Thymus (tissue), 11 donors: ENCODE measurements at regions not wholly inside any gene's neighbourhood (a gene's known extent, or its start where the extent isn't known, plus 50 kb on each side); places are given as distances from the start of the nearest gene placed in this dataset.
"Not testable (repeated sequence)": the region's sequence is repeated elsewhere in the genome, so short reads cannot be mapped to it uniquely, and the experiment has no call there.

Experiments
- DNase-seq, 9 donors: peaks; one replicate each; pipeline ENCODE4 v3.0.0-alpha.2; 2013; ENCODE audit warnings: low spot score in 9 of 9, low read depth in 6 of 9, missing footprints in 1 of 9
- H3K27ac ChIP-seq, 2 donors: one replicate each; pipeline ENCODE4 v1.5.1; 2013; ENCODE audit warnings: control low read depth in 1 of 2, low read depth in 1 of 2, low read length in 1 of 2, mild to moderate bottlenecking in 1 of 2, moderate library complexity in 1 of 2
- H3K27me3 ChIP-seq, 2 donors: one replicate each; pipeline ENCODE4 v1.5.1; 2013; ENCODE audit warnings: low read length in 1 of 2; ENCODE audit not compliant: control insufficient read depth in 2 of 2, insufficient read depth in 1 of 2
- H3K36me3 ChIP-seq, 2 donors: one replicate each; pipeline ENCODE4 v1.5.1; 2013; ENCODE audit warnings: low read length in 1 of 2, mild to moderate bottlenecking in 1 of 2, moderate library complexity in 1 of 2; ENCODE audit not compliant: control insufficient read depth in 2 of 2, insufficient read depth in 2 of 2
- H3K4me1 ChIP-seq, 2 donors: one replicate each; pipeline ENCODE4 v1.5.1; 2013; ENCODE audit warnings: low read length in 2 of 2; ENCODE audit not compliant: control insufficient read depth in 2 of 2, insufficient read depth in 2 of 2
- H3K4me3 ChIP-seq, 2 donors: one replicate each; pipeline ENCODE4 v1.5.1; 2013; ENCODE audit warnings: low read length in 2 of 2, control low read depth in 1 of 2, mild to moderate bottlenecking in 1 of 2
- H3K9me3 ChIP-seq, 2 donors: one replicate each; pipeline ENCODE4 v1.5.1; 2013; ENCODE audit warnings: low read length in 1 of 2, mild to moderate bottlenecking in 1 of 2; ENCODE audit not compliant: control insufficient read depth in 2 of 2, insufficient read depth in 1 of 2
- WGBS: extraction: QIAGEN DNeasy Blood & Tissue Kit; methylation state at CpG from one replicate; pipeline ENCODE4 v1.1.7; 2013; 5-methylcytosine and 5-hydroxymethylcytosine counted together
- donor health status: healthy.

DNA sequence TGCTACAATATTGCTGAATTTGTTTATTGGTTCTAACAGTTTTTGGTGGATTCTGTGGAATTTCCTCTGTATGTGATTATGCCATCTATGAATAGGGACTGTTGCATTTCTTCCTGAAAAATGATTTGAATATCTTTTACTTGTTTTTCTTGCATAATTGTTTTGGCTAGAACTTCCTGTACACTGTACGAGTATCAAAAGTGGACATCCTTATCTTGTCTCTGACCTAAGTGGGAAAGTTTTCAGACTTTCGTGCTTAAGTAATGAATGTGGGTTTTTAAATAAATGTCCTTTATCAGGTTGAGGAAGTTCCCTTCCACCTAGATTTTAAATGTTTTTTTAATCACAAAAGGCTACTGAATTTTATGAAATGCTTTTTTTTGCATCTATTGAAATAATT, 203.8 kb upstream of the ATP10A start:
- DNase-seq: no peak
- H3K27ac ChIP-seq: no peak overlapping the region
- 75% methylated on average over 2 of the region's 2 CpGs for WGBS
- no peaks in the 10 kb centered on the region for H3K36me3 ChIP-seq
- H3K4me3 ChIP-seq: no peak overlapping the region
- H3K9me3 ChIP-seq: no peaks in the 10 kb centered on the region
- H3K4me1 ChIP-seq: no peaks in the 10 kb centered on the region
- H3K27me3 ChIP-seq: no peaks in the 10 kb centered on the region

DNA sequence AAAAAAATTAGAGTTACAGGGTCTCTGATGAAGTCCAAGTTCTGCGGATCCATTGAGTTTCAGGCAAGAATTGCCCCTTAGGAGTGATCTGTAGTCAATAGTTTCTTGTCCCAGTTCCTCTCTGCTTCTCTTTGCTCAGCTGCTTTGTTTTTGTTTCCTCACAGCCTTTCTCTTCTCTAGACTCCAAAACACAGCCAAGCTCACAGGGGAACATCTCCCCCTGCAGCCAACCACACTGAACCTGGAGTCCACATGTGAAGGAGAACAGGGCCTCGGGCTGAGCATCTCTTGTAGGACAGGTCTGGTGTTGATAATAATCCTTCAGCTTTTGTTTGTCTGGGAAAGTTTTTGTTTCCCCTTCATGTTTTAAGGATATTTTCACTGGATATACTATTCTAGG, 202.6 kb upstream of the ATP10A start:
- Histone ChIP-seq H3K9me3 (no peaks in the 10 kb centered on the region), H3K27me3 (no peaks in the 10 kb centered on the region), H3K4me3 (no peak overlapping the region), H3K27ac (no peak overlapping the region), H3K36me3 (no peaks in the 10 kb centered on the region), H3K4me1 (no peaks in the 10 kb centered on the region)
- DNase-seq: no peak
- 86% methylated on average over 2 of the region's 2 CpGs for WGBS

DNA sequence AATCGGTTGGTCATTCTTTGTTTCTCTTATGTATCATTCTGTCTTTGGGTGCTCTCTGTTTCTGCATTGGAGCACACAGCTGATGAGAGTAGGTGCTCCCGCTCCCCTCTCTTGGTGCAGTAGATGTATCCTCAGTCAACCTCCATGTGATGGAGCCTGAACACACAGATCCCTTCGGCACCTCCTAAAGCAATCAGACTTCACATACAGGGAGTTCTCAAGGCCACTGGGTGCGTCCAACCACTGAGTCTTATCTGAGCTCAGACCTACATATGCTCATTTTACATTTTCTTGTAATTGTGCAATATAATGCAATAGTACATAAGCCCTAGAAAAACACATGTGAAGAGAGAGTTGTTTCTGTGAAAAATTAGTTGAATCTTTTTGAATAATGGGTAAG, 198.1 kb upstream of the ATP10A start:
- no peak overlapping the region for H3K27ac ChIP-seq
- 91% methylated on average over 4 of the region's 4 CpGs for WGBS

DNA sequence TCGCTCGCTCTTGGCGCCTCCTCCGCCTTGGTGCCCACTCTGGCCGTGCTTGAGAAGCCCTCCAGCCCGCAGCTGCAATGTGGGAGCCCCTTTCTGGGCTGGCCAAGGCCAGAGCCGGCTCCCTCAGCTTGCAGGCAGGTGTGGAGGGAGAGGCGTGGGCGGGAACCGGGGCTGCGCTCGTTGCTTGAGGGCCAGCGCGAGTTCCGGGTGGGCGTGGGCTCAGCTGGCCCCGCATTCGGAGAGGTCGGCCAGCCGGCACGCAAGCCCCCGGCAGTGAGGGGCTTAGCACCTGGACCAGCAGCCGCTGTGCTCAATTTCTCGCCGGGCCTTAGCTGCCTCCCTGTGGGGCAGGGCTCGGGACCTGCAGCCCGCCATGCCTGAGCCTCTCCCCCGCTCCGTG, 193.6 kb upstream of the ATP10A start:
- H3K36me3 ChIP-seq, H3K4me1 ChIP-seq, H3K27ac ChIP-seq, H3K9me3 ChIP-seq, H3K27me3 ChIP-seq, DNase-seq, H3K4me3 ChIP-seq: not testable (repeated sequence)
- 94% methylated on average over 29 of the region's 29 CpGs for WGBS

More for the DNA sequence above, 198.1 kb upstream of the ATP10A start:
- Histone ChIP-seq H3K4me1 (no peaks in the 10 kb centered on the region), H3K27me3 (no peaks in the 10 kb centered on the region), H3K4me3 (no peak overlapping the region), H3K36me3 (no peaks in the 10 kb centered on the region), H3K9me3 (no peaks in the 10 kb centered on the region)
- no peak for DNase-seq

DNA sequence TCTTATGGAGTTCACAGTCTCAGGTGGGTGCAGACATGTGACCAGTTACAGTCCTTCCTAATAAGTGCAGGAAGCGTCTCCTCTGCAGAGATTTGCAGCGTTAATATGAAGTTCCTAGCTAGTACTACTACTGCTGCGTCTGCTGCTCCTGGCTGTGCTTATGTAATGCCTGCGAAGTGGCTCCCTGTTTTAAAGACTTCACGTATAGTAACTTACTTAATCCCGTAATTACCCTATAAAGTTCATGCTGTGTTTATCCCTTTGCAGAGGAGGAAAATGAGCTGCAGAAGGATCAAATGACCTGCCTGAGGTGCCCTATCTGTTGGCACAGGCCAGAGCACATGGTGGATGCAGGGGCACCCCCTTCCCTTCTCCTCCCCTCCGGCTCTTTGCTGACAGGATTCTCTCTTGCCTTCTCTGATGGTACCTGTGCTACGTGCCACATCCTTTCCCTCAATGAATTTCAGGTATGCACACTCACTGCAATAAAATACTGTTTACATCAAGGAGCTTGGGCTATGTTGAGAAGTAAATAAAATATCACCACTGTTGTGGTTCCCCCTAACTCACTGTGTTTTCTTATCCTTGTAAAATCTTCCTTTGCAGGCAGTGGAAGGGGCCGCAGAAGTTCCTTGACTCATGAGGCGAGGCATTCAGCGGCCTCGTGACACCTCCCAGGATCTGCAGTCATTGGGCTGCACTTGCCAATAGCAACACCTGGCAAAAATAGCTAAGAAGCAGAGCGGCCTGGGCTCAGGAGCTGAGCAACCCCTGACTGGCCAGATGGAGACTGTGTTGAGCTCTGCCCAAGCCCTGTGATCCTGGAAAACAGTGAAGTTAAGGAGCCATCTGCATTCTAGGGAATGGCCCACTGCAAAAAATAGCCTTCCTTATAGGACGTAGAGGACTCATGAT, 188.9 kb upstream of the ATP10A start:
- DNase-seq: no peak
- no peaks in the 10 kb centered on the region for H3K9me3 ChIP-seq
- no peak overlapping the region for H3K4me3 ChIP-seq
- no peaks in the 10 kb centered on the region for H3K4me1 ChIP-seq
- H3K27ac ChIP-seq: no peak overlapping the region
- H3K36me3 ChIP-seq: no peaks in the 10 kb centered on the region
- H3K27me3 ChIP-seq: no peaks in the 10 kb centered on the region
- 80% methylated on average over 14 of the region's 14 CpGs for WGBS

DNA sequence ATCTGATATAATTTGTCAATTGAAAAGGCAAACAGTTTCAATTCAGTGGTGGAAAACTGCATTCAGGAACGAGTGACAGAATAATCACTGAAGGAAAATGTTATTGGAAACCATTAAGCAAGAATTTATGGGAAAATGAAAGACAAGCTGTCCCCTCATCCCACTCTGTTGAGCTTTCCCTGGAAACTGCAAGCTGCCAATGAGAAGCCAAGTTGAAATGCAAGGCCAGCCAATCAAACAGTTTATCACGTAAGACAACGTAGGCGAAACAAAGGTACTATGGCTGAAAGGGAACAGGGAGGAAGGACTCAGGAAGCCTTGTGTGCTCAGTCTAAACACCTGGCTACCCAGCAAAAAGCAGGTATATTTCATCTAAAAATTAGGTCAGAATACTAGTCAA, 187.9 kb upstream of the ATP10A start:
- DNase-seq: no peak
- 55% methylated on average over 4 of the region's 4 CpGs for WGBS
- Histone ChIP-seq H3K36me3 (no peaks in the 10 kb centered on the region), H3K4me3 (no peak overlapping the region), H3K4me1 (no peaks in the 10 kb centered on the region), H3K27ac (no peak overlapping the region), H3K9me3 (no peaks in the 10 kb centered on the region), H3K27me3 (no peaks in the 10 kb centered on the region)

DNA sequence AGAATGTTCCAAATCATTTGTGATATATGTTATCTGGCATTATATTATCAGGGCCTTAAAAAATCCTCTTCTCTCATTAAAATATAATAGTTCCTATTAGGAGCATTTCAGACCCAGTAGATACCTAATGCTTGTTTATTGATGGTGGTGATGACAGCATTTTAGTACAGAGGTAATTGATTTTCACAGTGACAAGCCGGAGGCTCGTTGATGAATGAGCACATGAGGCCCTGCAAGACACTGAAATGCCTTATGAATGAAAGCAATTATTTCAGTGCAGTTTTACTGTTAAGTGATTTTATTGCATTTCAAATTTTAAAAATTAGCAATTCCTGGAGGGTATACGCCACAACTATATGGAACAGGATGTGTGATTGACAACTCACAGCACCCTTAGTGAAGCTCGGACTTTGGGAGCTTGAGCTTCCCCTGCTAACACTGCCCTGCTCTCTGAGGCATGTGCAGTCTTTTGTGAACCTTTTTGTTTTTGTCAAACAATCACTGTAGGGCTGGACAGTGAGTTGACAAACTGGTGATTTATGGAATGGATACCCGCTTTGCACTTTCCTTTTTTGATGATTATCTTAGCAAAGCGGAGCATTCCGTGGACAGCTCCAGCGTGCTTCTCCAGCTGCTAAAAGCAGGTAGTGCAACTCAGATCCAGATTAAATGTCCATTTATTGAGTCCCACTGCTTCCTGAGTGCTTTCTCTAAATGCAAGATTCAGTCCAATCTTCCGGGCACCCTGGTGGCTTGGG, 187.0 kb upstream of the ATP10A start:
- Histone ChIP-seq H3K4me1 (no peaks in the 10 kb centered on the region), H3K4me3 (no peak overlapping the region)
- whole genome bisulfite sequencing: 87% methylated on average over 9 of the region's 9 CpGs

DNA sequence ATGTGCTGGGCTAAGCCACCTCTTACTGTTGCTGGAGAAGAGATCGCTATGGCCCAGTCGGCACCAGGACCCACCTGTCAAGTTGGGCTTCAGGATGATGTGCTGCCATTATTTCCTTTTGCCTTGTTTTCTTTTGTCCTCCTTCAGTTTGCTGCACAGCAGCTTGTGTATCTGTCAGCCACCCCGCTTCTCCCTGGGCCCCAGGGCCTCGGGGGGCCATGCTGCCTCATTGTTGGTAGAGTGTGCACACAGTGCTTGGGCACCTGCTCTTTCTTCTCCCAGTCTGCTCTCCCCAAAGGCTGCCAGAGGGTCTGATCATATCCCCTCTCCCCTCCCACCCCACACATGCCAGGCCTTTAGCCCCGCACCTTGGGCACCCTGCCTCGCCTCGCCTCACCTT, 185.5 kb upstream of the ATP10A start:
- no peak overlapping the region for H3K4me3 ChIP-seq
- no peaks in the 10 kb centered on the region for H3K4me1 ChIP-seq
- 93% methylated on average over 7 of the region's 7 CpGs for WGBS
- no peaks in the 10 kb centered on the region for H3K9me3 ChIP-seq
- no peaks in the 10 kb centered on the region for H3K27me3 ChIP-seq
- no peak for DNase-seq
- H3K27ac ChIP-seq: no peak overlapping the region
- H3K36me3 ChIP-seq: no peaks in the 10 kb centered on the region

More for the DNA sequence above, 187.0 kb upstream of the ATP10A start:
- no peak for DNase-seq
- Histone ChIP-seq H3K36me3 (no peaks in the 10 kb centered on the region), H3K9me3 (no peaks in the 10 kb centered on the region), H3K27me3 (no peaks in the 10 kb centered on the region), H3K27ac (no peak overlapping the region)

DNA sequence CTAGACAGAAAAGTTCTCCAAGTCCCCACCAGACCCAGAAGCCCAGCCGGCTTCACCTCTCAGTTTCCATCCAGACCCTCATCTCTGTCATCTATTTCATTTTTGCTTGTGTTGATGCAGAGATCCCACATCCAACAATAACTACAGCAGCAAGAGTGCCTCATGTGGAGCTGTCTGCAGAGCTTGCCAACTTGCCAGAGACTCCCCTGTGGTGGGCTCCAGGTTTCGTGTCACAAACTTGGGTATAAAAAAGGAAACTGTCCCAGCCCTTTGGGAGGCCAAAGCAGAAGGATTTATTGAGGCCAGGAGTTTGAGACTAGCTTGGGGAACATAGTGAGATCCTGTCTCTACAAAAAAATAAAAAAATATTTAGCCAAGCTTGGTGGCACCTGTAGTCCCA, 182.4 kb upstream of the ATP10A start:
- H3K27me3 ChIP-seq: no peaks in the 10 kb centered on the region
- H3K9me3 ChIP-seq: no peaks in the 10 kb centered on the region
- H3K27ac ChIP-seq: no peak overlapping the region
- WGBS: 92% methylated on average over 2 of the region's 2 CpGs
- no peak for DNase-seq
- H3K36me3 ChIP-seq: no peaks in the 10 kb centered on the region
- no peak overlapping the region for H3K4me3 ChIP-seq
- no peaks in the 10 kb centered on the region for H3K4me1 ChIP-seq
